HG03039 (cell line): ENCODE measurements at regions not wholly inside any gene's neighbourhood (a gene's known extent, or its start where the extent isn't known, plus 50 kb on each side); places are given as distances from the start of the nearest gene placed in this dataset.

Experiments used
- ATAC-seq: cut with Tn5 transposase; IDR thresholded peaks from one replicate; pipeline ENCODE4 v1.9.1; 2021; ENCODE audit warnings: mild to moderate bottlenecking, moderate library complexity; ENCODE audit not compliant: unreplicated experiment

DNA sequence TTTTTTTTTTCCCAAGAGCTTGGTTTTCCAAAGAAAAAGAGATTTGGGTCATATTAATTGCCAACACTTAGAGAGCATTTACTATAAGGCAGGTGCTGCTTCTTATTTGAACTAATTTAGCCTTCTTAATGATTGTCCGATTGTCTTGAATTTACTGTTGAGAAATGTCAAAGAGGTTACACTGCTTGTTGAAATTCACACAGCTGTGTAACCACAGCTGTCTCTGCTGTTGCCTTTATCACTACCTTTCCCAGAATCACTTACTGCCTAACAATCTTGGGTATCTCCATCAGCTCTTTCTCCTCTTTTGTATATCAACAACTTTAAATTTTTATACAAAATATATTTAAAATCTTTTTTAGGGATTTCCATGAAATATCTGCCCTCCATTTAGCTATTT lies 115.6 kb downstream of the UCHL5 start:
- ATAC-seq: no peak

- ATAC-seq: no peak
Measured at GRCh38 chr1:192945390-192946130, 113.6 kb downstream of the UCHL5 start.

- ATAC-seq: no peak
Measured at GRCh38 chr1:192949783-192950182, 109.4 kb downstream of the UCHL5 start.

DNA sequence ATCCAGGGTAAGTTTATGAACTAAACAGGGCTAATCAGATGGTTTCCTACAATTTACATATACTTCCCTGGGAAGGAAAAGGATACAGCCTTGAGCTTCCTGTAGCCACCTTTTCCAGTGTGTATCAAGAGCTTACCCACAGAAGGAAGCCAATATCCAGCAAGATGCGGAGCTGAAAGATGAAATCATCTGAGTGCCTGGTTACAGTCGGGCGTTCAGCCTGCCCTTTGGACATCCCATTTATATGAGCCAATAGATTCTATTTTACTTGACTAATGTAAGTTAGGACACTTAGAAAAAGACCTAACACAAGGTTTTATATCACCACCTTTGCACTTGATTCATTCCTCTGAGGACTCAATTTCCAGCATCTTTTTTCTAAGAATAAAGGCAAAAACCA lies 108.2 kb downstream of the UCHL5 start:
- no peak for ATAC-seq

DNA sequence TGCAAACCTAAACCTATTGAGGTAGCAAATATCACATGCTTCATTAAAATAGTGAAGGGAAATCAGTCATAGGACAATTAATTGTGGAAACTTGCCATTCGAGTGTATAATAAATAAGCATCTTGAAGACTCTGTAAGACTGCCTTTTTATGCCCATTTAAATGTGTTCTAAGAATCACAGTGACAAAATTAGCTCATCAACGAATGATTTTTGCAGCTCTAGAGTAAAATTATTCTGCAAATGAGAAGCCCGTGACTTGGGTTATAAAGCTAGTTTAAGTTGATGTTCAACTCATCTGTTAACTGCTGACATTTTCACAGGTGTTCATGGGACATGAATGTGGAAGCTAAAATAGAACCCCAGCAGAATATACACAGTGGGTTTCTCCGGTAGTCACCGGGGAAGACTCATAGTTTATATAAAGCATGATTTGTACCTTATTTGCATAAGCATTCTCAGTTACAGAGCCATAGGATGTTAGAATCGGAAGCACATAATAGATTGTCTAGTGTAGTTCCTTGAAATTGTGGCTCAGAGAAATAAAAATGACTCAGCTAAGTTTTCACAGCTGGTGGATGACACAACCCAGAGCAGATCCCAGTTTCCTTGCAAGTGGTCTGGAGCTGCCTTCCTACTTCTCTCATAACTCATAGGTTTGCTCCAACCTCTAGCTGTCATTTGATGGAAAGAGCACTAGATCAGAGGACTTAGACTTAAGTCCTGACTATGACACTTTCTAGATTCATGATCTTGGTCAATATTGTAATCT lies 107.3 kb downstream of the UCHL5 start:
- peak; percentile 90 for ATAC-seq

DNA sequence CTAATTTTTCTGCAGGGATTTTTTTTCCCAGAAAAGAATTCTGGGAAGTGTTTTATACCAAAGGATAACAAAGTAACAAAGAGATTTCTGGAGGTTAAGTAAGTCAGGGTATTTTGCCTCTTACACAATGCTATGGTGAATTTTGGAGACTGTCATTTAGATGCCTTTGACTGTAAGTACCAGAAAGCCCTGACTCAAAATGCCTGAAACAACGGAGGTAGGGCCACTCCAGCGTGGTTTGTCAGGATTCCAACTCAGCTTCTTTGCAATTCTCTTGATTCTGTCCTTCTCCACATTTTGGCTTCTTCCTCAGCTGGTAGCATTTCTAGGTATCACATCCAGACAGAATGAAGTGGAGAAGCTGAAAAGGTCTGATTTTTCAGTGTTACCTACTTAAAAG lies 106.5 kb downstream of the UCHL5 start:
- no peak for ATAC-seq

- ATAC-seq: no peak
Measured at GRCh38 chr1:192954705-192955265, 104.4 kb downstream of the UCHL5 start.

DNA sequence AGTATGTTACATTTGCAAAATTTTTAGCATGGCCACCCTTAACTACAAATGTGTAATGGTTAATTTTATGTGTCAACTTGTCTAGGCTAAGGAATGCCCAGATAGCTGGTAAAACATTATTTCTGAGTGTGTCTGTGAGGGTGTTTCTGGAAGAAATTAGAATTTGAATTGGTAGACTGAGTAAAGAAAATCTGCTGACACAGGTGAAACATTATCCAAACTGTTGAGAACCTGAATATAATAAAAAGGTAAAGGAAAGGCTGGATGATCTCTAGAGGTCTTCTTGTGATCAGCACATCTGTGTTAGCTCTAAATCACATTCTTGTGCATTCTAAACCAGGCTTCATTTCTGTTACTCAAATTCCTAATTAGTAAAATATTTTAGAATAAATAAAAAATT lies 100.8 kb downstream of the UCHL5 start:
- ATAC-seq: no peak

GRCh38 chr1:192958871-192959270 lies 100.3 kb downstream of the UCHL5 start:
- no peak for ATAC-seq

DNA sequence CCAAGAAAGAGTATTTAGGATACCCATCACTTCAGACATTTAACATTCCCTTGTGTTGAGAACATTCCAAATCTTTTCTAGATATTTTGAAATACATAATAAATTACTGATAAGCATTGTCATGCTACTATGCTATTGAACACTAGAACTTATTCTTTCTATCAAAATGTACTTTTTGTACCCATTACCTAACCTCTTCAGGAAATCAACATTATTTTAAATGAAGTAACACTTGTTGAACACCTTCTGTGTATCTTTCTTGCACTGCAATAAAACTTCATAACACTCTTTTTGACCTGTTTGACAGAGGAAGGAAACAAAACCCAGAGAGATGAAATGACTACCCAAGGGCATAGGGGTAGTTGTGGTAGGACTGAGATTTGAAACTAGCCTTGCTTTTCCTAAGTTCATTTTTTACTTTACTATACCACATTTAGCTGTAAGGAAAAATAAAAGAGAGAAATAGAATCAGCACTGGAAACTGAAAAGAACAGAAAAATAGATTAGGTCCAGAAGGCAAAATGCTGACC lies 99.4 kb downstream of the UCHL5 start:
- ATAC-seq: no peak
